GM13977 (cell line): ENCODE measurements at regions not wholly inside any gene's neighbourhood (a gene's known extent, or its start where the extent isn't known, plus 50 kb on each side); places are given as distances from the start of the nearest gene placed in this dataset.

Source experiments
- DNase-seq: peaks from one replicate; pipeline ENCODE4 v3.0.0; 2012; ENCODE audit warnings: low spot score
- in situ Hi-C: fragments of 300-500 bp; cut with MboI; formaldehyde crosslinking; loops from one replicate; pipeline ENCODE4 v1.12.0; 2022; ENCODE audit warnings: low sequenced_read_pairs, low pct_unique_long_range_greater_than_20kb, mixed read lengths, inconsistent platforms; ENCODE audit not compliant: unreplicated experiment
- TF ChIP-seq, protein P1 (sequence below): IDR thresholded peaks from 2 replicates; pipeline ENCODE4 v1.5.1; 2012; ENCODE audit warnings: mild to moderate bottlenecking, control low read depth; ENCODE audit not compliant: insufficient read depth; ENCODE audit errors: extremely low read depth, missing control alignments

DNA sequence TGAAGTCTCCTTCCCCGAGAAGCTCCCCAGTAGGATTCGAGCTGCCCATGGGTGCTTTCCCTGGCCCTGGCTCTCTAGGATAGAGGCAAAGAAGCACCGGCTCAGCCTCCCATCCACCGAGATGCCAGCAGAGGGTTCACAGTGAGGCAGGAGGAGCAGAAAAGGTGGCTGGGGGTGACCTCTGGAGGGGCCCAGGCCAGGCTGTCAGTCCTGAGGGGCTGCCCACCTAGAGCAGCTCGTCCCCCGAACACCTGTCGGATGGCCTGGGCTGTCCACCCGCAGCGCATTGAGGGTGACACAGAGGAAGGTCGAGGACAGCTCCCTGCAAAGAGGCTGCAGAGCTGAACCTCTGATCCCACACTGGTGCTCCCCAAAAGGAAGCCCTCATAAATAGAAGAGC is 167.2 kb upstream of the PPP2R2D start:
- DNase-seq: no peak
- in situ Hi-C loops: no loop called here
- TF ChIP-seq, protein P1, sequence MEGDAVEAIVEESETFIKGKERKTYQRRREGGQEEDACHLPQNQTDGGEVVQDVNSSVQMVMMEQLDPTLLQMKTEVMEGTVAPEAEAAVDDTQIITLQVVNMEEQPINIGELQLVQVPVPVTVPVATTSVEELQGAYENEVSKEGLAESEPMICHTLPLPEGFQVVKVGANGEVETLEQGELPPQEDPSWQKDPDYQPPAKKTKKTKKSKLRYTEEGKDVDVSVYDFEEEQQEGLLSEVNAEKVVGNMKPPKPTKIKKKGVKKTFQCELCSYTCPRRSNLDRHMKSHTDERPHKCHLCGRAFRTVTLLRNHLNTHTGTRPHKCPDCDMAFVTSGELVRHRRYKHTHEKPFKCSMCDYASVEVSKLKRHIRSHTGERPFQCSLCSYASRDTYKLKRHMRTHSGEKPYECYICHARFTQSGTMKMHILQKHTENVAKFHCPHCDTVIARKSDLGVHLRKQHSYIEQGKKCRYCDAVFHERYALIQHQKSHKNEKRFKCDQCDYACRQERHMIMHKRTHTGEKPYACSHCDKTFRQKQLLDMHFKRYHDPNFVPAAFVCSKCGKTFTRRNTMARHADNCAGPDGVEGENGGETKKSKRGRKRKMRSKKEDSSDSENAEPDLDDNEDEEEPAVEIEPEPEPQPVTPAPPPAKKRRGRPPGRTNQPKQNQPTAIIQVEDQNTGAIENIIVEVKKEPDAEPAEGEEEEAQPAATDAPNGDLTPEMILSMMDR: no peak

DNA sequence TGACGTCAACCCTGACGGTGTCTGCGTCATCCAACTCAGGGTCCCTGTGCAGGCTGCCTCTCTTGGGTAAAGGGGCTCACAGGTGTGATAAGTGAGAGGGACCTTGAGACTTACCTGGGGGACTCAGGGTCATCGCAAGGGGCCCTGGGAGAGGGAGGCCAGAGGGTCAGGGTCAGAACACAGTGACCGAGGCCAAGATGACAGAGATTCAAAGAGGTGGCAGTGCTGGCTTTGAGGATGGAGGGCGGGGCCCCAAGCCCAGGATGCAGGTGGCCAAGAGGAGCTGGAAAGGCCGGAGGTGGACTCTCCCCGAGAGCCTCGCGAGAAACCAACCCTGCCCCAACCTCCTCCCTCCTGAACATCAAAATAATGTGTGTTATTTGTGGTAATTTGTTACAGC is 165.2 kb upstream of the PPP2R2D start:
- TF ChIP-seq, protein P1: no peak
- no peak for DNase-seq
- in situ Hi-C loops: no loop called here

GRCh38 chr10:131736321-131736980 is 164.4 kb upstream of the PPP2R2D start:
- TF ChIP-seq, protein P1: no peak
- in situ Hi-C loops: no loop called here
- DNase-seq: no peak

- TF ChIP-seq, protein P1: no peak
- DNase-seq: no peak
- in situ Hi-C loops: no loop called here
Measured at GRCh38 chr10:131737543-131738395, 163.0 kb upstream of the PPP2R2D start.

DNA sequence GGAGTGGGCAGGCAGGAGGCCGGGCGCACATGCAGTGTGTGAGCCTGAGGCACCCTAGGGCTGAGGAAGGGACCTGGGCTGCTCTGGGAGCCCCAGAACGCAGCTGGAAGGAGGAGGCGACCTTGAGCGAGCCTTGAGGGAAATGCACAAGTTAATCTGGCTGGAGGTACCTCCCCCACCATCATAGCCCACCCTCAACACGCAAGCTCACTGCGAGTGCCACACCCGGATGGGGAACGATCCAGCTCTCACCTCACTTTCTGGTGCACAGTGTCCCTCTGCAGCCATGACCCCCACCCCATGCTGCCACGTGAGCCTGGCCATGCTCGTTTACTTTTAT is 162.4 kb upstream of the PPP2R2D start:
- no peak for DNase-seq
- in situ Hi-C loops: no loop called here
- TF ChIP-seq, protein P1: no peak

GRCh38 chr10:131739206-131739605 is 161.6 kb upstream of the PPP2R2D start:
- in situ Hi-C loops: no loop called here
- no peak for DNase-seq
- TF ChIP-seq, protein P1: no peak
